ENCODE measurements at regions not wholly inside any gene's neighbourhood (a gene's known extent, or its start where the extent isn't known, plus 50 kb on each side); places are given as distances from the start of the nearest gene placed in this dataset.
"Not testable (repeated sequence)": the region's sequence is repeated elsewhere in the genome, so short reads cannot be mapped to it uniquely, and the experiment has no call there.

- H3K9me3 ChIP-seq (ENCODE audit: low read depth, low read length), result no peaks in the 10 kb centered on the region
- H3K79me2 ChIP-seq (ENCODE audit: insufficient read depth, low read length), result no peaks in the 10 kb centered on the region
- TF ChIP-seq CTCF (IDR thresholded peaks at IDR 0.05; ENCODE audit: extremely low read depth, low read depth, low read length), result no peak
Observed at GRCh38 chr21:41611441-41611840, 103.5 kb upstream of the TMPRSS2 start.

GRCh38 chr21:41610840-41611115, 102.8 kb upstream of the TMPRSS2 start:
- H4K20me1 ChIP-seq (ENCODE audit: insufficient read depth, low read length); H3K27ac ChIP-seq (ENCODE audit: low read depth, low read length); DNase-seq (ENCODE audit: insufficient read length, low spot score, missing footprints); H2AFZ ChIP-seq (ENCODE audit: low read length); H3K9me3 ChIP-seq (ENCODE audit: low read depth, low read length); H3K27me3 ChIP-seq (ENCODE audit: insufficient read depth, low read length); H3K36me3 ChIP-seq (ENCODE audit: insufficient read depth, low read length); H3K4me2 ChIP-seq (ENCODE audit: insufficient read depth, low read length); H3K79me2 ChIP-seq (ENCODE audit: insufficient read depth, low read length); H3K4me3 ChIP-seq (ENCODE audit: insufficient read depth, low read length): not testable (repeated sequence)
- H3K4me1 ChIP-seq (ENCODE audit: insufficient read depth, low read length), result peaks cover 22% of the 10 kb centered on the region

More at GRCh38 chr21:41611441-41611840, 103.5 kb upstream of the TMPRSS2 start:
- no peak overlapping the region for H2AFZ ChIP-seq (ENCODE audit: low read length)
- no peak overlapping the region for H3K27ac ChIP-seq (ENCODE audit: low read depth, low read length)
- H3K27me3 ChIP-seq (ENCODE audit: insufficient read depth, low read length), result peaks cover 4% of the 10 kb centered on the region
- no peak for DNase-seq (ENCODE audit: insufficient read length, low spot score, missing footprints)
- no peaks in the 10 kb centered on the region for H3K36me3 ChIP-seq (ENCODE audit: insufficient read depth, low read length)
- no peak overlapping the region for H3K4me2 ChIP-seq (ENCODE audit: insufficient read depth, low read length)
- H3K4me1 ChIP-seq (ENCODE audit: insufficient read depth, low read length), result peaks cover 29% of the 10 kb centered on the region
- no peaks in the 10 kb centered on the region for H4K20me1 ChIP-seq (ENCODE audit: insufficient read depth, low read length)
- H3K4me3 ChIP-seq (ENCODE audit: insufficient read depth, low read length), result no peak overlapping the region

GRCh38 chr21:41610042-41610839, 102.3 kb upstream of the TMPRSS2 start:
- Histone ChIP-seq H3K9me3 (ENCODE audit: low read depth, low read length) (no peaks in the 10 kb centered on the region), H2AFZ (ENCODE audit: low read length) (no peak overlapping the region), H3K4me2 (ENCODE audit: insufficient read depth, low read length) (no peak overlapping the region), H3K27ac (ENCODE audit: low read depth, low read length) (no peak overlapping the region), H3K27me3 (ENCODE audit: insufficient read depth, low read length) (peaks cover 4% of the 10 kb centered on the region), H3K4me3 (ENCODE audit: insufficient read depth, low read length) (no peak overlapping the region), H3K79me2 (ENCODE audit: insufficient read depth, low read length) (no peaks in the 10 kb centered on the region), H3K4me1 (ENCODE audit: insufficient read depth, low read length) (peaks cover 19% of the 10 kb centered on the region), H4K20me1 (ENCODE audit: insufficient read depth, low read length) (no peaks in the 10 kb centered on the region), H3K36me3 (ENCODE audit: insufficient read depth, low read length) (no peaks in the 10 kb centered on the region)
- DNase-seq (ENCODE audit: insufficient read length, low spot score, missing footprints), result peak; percentile 94
- TF ChIP-seq CTCF (IDR thresholded peaks at IDR 0.05; ENCODE audit: extremely low read depth, low read depth, low read length), result peak; percentile 97

- TF ChIP-seq CTCF (IDR thresholded peaks at IDR 0.05; ENCODE audit: extremely low read depth, low read depth, low read length), result no peak
Observed at GRCh38 chr21:41606706-41607105, 98.7 kb upstream of the TMPRSS2 start.

More at GRCh38 chr21:41606706-41607105, 98.7 kb upstream of the TMPRSS2 start:
- no peak overlapping the region for H3K4me3 ChIP-seq (ENCODE audit: insufficient read depth, low read length)
- no peak for DNase-seq (ENCODE audit: insufficient read length, low spot score, missing footprints)
- H3K9me3 ChIP-seq (ENCODE audit: low read depth, low read length), result no peaks in the 10 kb centered on the region
- H3K4me2 ChIP-seq (ENCODE audit: insufficient read depth, low read length), result no peak overlapping the region
- peaks cover 4% of the 10 kb centered on the region for H3K27me3 ChIP-seq (ENCODE audit: insufficient read depth, low read length)
- peaks cover 3% of the 10 kb centered on the region for H3K4me1 ChIP-seq (ENCODE audit: insufficient read depth, low read length)
- no peaks in the 10 kb centered on the region for H4K20me1 ChIP-seq (ENCODE audit: insufficient read depth, low read length)
- no peaks in the 10 kb centered on the region for H3K36me3 ChIP-seq (ENCODE audit: insufficient read depth, low read length)
- H3K27ac ChIP-seq (ENCODE audit: low read depth, low read length), result no peak overlapping the region
- no peak overlapping the region for H2AFZ ChIP-seq (ENCODE audit: low read length)
- H3K79me2 ChIP-seq (ENCODE audit: insufficient read depth, low read length), result no peaks in the 10 kb centered on the region
